GM23338 (cell line): ENCODE measurements at regions not wholly inside any gene's neighbourhood (a gene's known extent, or its start where the extent isn't known, plus 50 kb on each side); places are given as distances from the start of the nearest gene placed in this dataset.

Experiments
- ATAC-seq: fragments of 200-7000 bp; cut with Tn5 transposase; 3 replicates; pipeline ENCODE4 v1.9.1; 2020
- DNase-seq: peaks from one replicate; pipeline ENCODE4 v3.0.0-alpha.2; 2015; ENCODE audit warnings: low spot score
- H2AFZ ChIP-seq: fragments of 200-600 bp; sonication (generic); 2 replicates; pipeline ENCODE4 v1.8.0; 2016; ENCODE audit warnings: antibody characterized with exemption, mild to moderate bottlenecking, moderate library complexity
- H3F3A ChIP-seq: fragments of 200-600 bp; sonication (generic); replicated peaks from 2 replicates; pipeline ENCODE4 v1.8.0; 2017; ENCODE audit warnings: antibody characterized with exemption, mixed run types, low read depth
- H3K27ac ChIP-seq: fragments of 200-600 bp; sonication (generic); 2 replicates; pipeline ENCODE4 v1.6.1; 2016; ENCODE audit warnings: low read depth
- H3K27me3 ChIP-seq: fragments of 200-600 bp; sonication (generic); 2 replicates; pipeline ENCODE4 v1.8.0; 2016; ENCODE audit warnings: mild to moderate bottlenecking, mixed run types, moderate library complexity; ENCODE audit not compliant: insufficient read depth
- H3K36me3 ChIP-seq: fragments of 200-600 bp; sonication (generic); 2 replicates; pipeline ENCODE4 v1.8.0; 2016; ENCODE audit warnings: mild to moderate bottlenecking; ENCODE audit not compliant: insufficient read depth
- H3K4me1 ChIP-seq: fragments of 200-600 bp; sonication (generic); 2 replicates; pipeline ENCODE4 v1.8.0; 2016; ENCODE audit warnings: mild to moderate bottlenecking, moderate library complexity; ENCODE audit not compliant: insufficient read depth
- H3K4me2 ChIP-seq: fragments of 200-600 bp; sonication (generic); 2 replicates; pipeline ENCODE4 v1.7.1; 2017; ENCODE audit warnings: mixed run types
- H3K4me3 ChIP-seq: fragments of 200-600 bp; sonication (generic); 2 replicates; pipeline ENCODE4 v1.6.1; 2016; ENCODE audit warnings: mixed run types
- H3K79me2 ChIP-seq: fragments of 200-600 bp; sonication (generic); replicated peaks from 2 replicates; pipeline ENCODE4 v1.8.0; 2017; ENCODE audit warnings: mild to moderate bottlenecking; ENCODE audit not compliant: insufficient read depth
- H3K9me2 ChIP-seq: fragments of 200-600 bp; sonication (generic); 2 replicates; pipeline ENCODE4 v1.8.0; 2017; ENCODE audit not compliant: insufficient read depth
- H4K20me1 ChIP-seq: fragments of 200-600 bp; sonication (generic); replicated peaks from 2 replicates; pipeline ENCODE4 v1.8.0; 2017; ENCODE audit warnings: mild to moderate bottlenecking; ENCODE audit not compliant: insufficient read depth
- H3K27ac Mint-ChIP-seq: 2 replicates; pipeline ENCODE4 v1.8.0; 2020; ENCODE audit warnings: inconsistent platforms, mild to moderate bottlenecking, moderate library complexity, mixed read lengths
- H3K27me3 Mint-ChIP-seq: 3 replicates; pipeline ENCODE4 v1.8.0; 2022; ENCODE audit warnings: low read depth, mild to moderate bottlenecking, moderate library complexity, mixed read lengths, inconsistent platforms; ENCODE audit not compliant: insufficient read depth, poor library complexity
- H3K36me3 Mint-ChIP-seq: 3 replicates; pipeline ENCODE4 v1.8.0; 2021; ENCODE audit warnings: low read depth, mild to moderate bottlenecking, inconsistent platforms, moderate library complexity, mixed read lengths
- H3K4me1 Mint-ChIP-seq: 3 replicates; pipeline ENCODE4 v1.8.0; 2020; ENCODE audit warnings: mild to moderate bottlenecking, inconsistent platforms, mixed read lengths
- H3K4me3 Mint-ChIP-seq: 3 replicates; pipeline ENCODE4 v1.8.0; 2021; ENCODE audit warnings: moderate library complexity, mild to moderate bottlenecking, inconsistent platforms, mixed read lengths
- H3K9me3 Mint-ChIP-seq: 3 replicates; pipeline ENCODE4 v1.8.0; 2020; ENCODE audit warnings: moderate library complexity, mild to moderate bottlenecking, inconsistent platforms, mixed read lengths
- CREB1 ChIP-seq: fragments of 250-450 bp; sonication (Bioruptor Pico); IDR thresholded peaks from 2 replicates; pipeline ENCODE4 v1.5.0; 2020; ENCODE audit warnings: low read depth, mild to moderate bottlenecking, moderate library complexity
- EZH2 ChIP-seq: fragments of 200-600 bp; sonication (generic); IDR thresholded peaks from one replicate; pipeline ENCODE4 v1.8.0; 2017; ENCODE audit warnings: antibody characterized with exemption, mild to moderate bottlenecking, low read depth; ENCODE audit not compliant: unreplicated experiment
- EZH2phosphoT487 ChIP-seq: fragments of 200-600 bp; sonication (generic); IDR thresholded peaks from one replicate; pipeline ENCODE4 v1.8.1; 2018; ENCODE audit warnings: antibody characterized with exemption; ENCODE audit not compliant: unreplicated experiment
- JUNB ChIP-seq: IDR thresholded peaks from one replicate; pipeline ENCODE4 v1.6.1; 2016; ENCODE audit warnings: antibody characterized with exemption; ENCODE audit not compliant: unreplicated experiment
- NANOG ChIP-seq: IDR thresholded peaks from 2 replicates; pipeline ENCODE4 v1.6.1; 2016; ENCODE audit warnings: antibody characterized with exemption, borderline replicate concordance
- ZNF114 ChIP-seq: fragments of 250-450 bp; sonication (Bioruptor Pico); IDR thresholded peaks from 2 replicates; pipeline ENCODE4 v1.5.0; 2020; ENCODE audit warnings: mild to moderate bottlenecking, moderate library complexity
- ZNF331 ChIP-seq: fragments of 250-450 bp; sonication (Bioruptor Pico); IDR thresholded peaks from 2 replicates; pipeline ENCODE4 v1.5.0; 2020; ENCODE audit warnings: low read depth, mild to moderate bottlenecking, moderate library complexity
- TF ChIP-seq, protein P1 (sequence below), 2 experiments: fragments of 200-600 bp in 1 of 2; sonication (generic) in 1 of 2; conservative IDR thresholded peaks; 2 replicates each; pipeline versions ENCODE4 v1.5.1 to v1.6.1; 2016 to 2017; ENCODE audit warnings: antibody characterized with exemption in 2 of 2, low read depth in 2 of 2, mild to moderate bottlenecking in 2 of 2, moderate library complexity in 1 of 2
- TF ChIP-seq, protein P2 (sequence below): IDR thresholded peaks from one replicate; pipeline ENCODE4 v1.6.1; 2018; ENCODE audit warnings: antibody characterized with exemption; ENCODE audit not compliant: unreplicated experiment
- TF ChIP-seq, protein P3 (sequence below): IDR thresholded peaks from 2 replicates; pipeline ENCODE4 v1.6.1; 2016; ENCODE audit warnings: antibody characterized with exemption

DNA sequence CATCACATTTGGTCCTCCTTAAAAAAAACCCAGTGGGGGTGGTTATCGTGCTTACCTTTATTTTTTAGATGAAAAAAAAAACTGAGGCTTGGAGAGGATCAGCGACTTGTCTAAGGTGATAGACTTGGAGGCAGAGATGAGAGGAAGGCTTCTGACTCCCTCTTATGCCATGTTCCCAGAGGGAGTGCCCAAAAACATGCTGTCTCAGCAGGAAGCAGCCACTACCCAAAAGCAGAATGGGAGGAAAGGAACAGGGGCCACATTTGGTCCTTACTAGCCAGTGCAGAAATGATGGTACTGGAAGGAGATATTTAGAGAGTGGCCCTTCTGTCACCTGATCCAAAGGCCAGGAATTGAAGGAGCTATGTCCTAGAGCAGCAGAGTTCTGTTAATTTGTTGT lies 118.4 kb downstream of the B3GNT2 start (continued):
- TF ChIP-seq, protein P1, sequence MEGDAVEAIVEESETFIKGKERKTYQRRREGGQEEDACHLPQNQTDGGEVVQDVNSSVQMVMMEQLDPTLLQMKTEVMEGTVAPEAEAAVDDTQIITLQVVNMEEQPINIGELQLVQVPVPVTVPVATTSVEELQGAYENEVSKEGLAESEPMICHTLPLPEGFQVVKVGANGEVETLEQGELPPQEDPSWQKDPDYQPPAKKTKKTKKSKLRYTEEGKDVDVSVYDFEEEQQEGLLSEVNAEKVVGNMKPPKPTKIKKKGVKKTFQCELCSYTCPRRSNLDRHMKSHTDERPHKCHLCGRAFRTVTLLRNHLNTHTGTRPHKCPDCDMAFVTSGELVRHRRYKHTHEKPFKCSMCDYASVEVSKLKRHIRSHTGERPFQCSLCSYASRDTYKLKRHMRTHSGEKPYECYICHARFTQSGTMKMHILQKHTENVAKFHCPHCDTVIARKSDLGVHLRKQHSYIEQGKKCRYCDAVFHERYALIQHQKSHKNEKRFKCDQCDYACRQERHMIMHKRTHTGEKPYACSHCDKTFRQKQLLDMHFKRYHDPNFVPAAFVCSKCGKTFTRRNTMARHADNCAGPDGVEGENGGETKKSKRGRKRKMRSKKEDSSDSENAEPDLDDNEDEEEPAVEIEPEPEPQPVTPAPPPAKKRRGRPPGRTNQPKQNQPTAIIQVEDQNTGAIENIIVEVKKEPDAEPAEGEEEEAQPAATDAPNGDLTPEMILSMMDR (conservative IDR thresholded peaks at IDR 0.05; ENCODE audit: low read depth in 2 of 2): no peak

DNA sequence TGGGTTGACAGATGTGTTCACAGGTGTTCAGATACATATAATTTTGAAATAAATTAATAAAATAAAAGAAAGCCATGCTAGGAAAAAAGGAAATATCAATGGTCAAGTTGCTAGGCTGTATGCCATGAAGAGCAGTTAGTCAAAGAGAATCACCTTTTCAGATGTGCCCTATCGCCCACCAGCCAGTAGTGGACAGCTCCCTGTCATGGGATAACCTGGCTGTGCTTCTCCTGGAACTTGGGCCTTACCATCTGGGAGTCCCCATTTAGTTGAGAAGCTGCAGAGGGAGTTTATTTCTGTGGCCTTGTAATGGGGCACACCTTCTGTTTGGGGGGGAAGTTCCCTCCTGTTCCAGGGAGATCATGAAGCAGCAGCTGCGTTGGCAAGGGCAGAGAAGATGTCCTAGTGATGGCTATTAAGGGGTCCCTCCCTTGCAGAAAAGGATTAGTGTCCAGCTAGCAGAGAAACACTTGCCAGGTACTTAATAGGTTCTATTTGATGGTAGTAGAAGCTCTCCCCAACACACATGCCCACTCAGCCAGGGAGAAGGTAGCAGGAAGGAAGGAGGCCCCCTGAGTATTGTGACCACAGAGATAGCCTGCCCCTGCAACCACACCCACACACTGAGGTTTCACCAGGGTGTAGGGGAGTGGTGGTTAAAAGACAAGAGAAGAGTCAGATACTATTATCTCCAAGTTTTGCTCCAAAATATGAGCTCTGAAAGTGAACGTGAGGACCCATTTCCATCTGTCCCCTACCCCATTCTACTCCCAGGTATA lies 117.7 kb downstream of the B3GNT2 start:
- Histone ChIP-seq H2AFZ (no peak overlapping the region), H3K27ac (no peak overlapping the region), H4K20me1 (no peaks in the 10 kb centered on the region), H3K4me1 (peaks cover 19% of the 10 kb centered on the region), H3K4me3 (no peak overlapping the region), H3K36me3 (no peaks in the 10 kb centered on the region), H3K27me3 (no peaks in the 10 kb centered on the region), H3K79me2 (no peaks in the 10 kb centered on the region), H3F3A (0 out of 2 replicates have a peak, but pooled peaks cover 7% of the 10 kb centered on the region), H3K4me2 (no peak overlapping the region), H3K9me2 (no peaks in the 10 kb centered on the region)
- TF ChIP-seq EZH2 (no peak), EZH2phosphoT487 (no peak), NANOG (no peak), ZNF114 (no peak), ZNF331 (CRISPR knock-in tag) (no peak), JUNB (no peak), CREB1 (CRISPR knock-in tag) (no peak)
- TF ChIP-seq, protein P2, sequence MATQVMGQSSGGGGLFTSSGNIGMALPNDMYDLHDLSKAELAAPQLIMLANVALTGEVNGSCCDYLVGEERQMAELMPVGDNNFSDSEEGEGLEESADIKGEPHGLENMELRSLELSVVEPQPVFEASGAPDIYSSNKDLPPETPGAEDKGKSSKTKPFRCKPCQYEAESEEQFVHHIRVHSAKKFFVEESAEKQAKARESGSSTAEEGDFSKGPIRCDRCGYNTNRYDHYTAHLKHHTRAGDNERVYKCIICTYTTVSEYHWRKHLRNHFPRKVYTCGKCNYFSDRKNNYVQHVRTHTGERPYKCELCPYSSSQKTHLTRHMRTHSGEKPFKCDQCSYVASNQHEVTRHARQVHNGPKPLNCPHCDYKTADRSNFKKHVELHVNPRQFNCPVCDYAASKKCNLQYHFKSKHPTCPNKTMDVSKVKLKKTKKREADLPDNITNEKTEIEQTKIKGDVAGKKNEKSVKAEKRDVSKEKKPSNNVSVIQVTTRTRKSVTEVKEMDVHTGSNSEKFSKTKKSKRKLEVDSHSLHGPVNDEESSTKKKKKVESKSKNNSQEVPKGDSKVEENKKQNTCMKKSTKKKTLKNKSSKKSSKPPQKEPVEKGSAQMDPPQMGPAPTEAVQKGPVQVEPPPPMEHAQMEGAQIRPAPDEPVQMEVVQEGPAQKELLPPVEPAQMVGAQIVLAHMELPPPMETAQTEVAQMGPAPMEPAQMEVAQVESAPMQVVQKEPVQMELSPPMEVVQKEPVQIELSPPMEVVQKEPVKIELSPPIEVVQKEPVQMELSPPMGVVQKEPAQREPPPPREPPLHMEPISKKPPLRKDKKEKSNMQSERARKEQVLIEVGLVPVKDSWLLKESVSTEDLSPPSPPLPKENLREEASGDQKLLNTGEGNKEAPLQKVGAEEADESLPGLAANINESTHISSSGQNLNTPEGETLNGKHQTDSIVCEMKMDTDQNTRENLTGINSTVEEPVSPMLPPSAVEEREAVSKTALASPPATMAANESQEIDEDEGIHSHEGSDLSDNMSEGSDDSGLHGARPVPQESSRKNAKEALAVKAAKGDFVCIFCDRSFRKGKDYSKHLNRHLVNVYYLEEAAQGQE: no peak
- TF ChIP-seq, protein P3, sequence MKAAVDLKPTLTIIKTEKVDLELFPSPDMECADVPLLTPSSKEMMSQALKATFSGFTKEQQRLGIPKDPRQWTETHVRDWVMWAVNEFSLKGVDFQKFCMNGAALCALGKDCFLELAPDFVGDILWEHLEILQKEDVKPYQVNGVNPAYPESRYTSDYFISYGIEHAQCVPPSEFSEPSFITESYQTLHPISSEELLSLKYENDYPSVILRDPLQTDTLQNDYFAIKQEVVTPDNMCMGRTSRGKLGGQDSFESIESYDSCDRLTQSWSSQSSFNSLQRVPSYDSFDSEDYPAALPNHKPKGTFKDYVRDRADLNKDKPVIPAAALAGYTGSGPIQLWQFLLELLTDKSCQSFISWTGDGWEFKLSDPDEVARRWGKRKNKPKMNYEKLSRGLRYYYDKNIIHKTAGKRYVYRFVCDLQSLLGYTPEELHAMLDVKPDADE: no peak
- no peaks in the 10 kb centered on the region for H3K36me3 Mint-ChIP-seq
- H3K9me3 Mint-ChIP-seq: no peaks in the 10 kb centered on the region
- DNase-seq (no peak), ATAC-seq (no peak)
- H3K4me1 Mint-ChIP-seq: peaks cover 16% of the 10 kb centered on the region
- no peak overlapping the region for H3K27ac Mint-ChIP-seq
- no peak overlapping the region for H3K4me3 Mint-ChIP-seq
- H3K27me3 Mint-ChIP-seq: peaks cover 5% of the 10 kb centered on the region
